H9 (cell line): ENCODE measurements at regions not wholly inside any gene's neighbourhood (a gene's known extent, or its start where the extent isn't known, plus 50 kb on each side); places are given as distances from the start of the nearest gene placed in this dataset.

ENCODE experiments used
- DNase-seq: peaks from one replicate; pipeline ENCODE4 v3.0.0-alpha.2; 2017
- H2AFZ ChIP-seq: one replicate; pipeline ENCODE4 v1.6.1; 2013; ENCODE audit warnings: mild to moderate bottlenecking, low read length, control low read depth, moderate library complexity
- H2AK5ac ChIP-seq: 2 replicates; pipeline ENCODE4 v1.6.1; 2013; ENCODE audit warnings: low read length, control low read depth, mixed read lengths; ENCODE audit not compliant: insufficient read length
- H2BK120ac ChIP-seq: one replicate; pipeline ENCODE4 v1.6.1; 2013; ENCODE audit warnings: low read depth, mild to moderate bottlenecking, low read length, control low read depth, inconsistent platforms; ENCODE audit not compliant: poor library complexity, severe bottlenecking
- H2BK12ac ChIP-seq: 2 replicates; pipeline ENCODE4 v1.6.1; 2013; ENCODE audit warnings: low read length, control low read depth, mixed read lengths, low read depth; ENCODE audit not compliant: insufficient read length
- H2BK15ac ChIP-seq: 2 replicates; pipeline ENCODE4 v1.6.1; 2013; ENCODE audit warnings: low read depth, low read length, control low read depth
- H2BK20ac ChIP-seq: one replicate; pipeline ENCODE4 v1.6.1; 2013; ENCODE audit warnings: low read depth, mild to moderate bottlenecking, low read length, control low read depth, inconsistent platforms; ENCODE audit not compliant: poor library complexity, severe bottlenecking
- H2BK5ac ChIP-seq: 2 replicates; pipeline ENCODE4 v1.6.1; 2013; ENCODE audit warnings: low read length, control low read depth, mixed read lengths; ENCODE audit not compliant: insufficient read length
- H3K14ac ChIP-seq: 2 replicates; pipeline ENCODE4 v1.6.1; 2013; ENCODE audit warnings: low read length, control low read depth; ENCODE audit not compliant: insufficient read depth
- H3K18ac ChIP-seq: 2 replicates; pipeline ENCODE4 v1.6.1; 2013; ENCODE audit warnings: low read depth, mild to moderate bottlenecking, mixed read lengths, low read length, control low read depth; ENCODE audit not compliant: insufficient read length
- H3K23ac ChIP-seq: 2 replicates; pipeline ENCODE4 v1.6.1; 2013; ENCODE audit warnings: low read length, control low read depth, mixed read lengths, low read depth; ENCODE audit not compliant: insufficient read length
- H3K23me2 ChIP-seq: 2 replicates; pipeline ENCODE4 v1.6.1; 2013; ENCODE audit warnings: low read depth, mild to moderate bottlenecking, mixed read lengths, low read length, control low read depth; ENCODE audit not compliant: insufficient read length, poor library complexity, severe bottlenecking
- H3K27ac ChIP-seq: 2 replicates; pipeline ENCODE4 v1.5.1; 2013; ENCODE audit warnings: low read length, control low read depth, mixed read lengths, low read depth; ENCODE audit not compliant: insufficient read length
- H3K27me3 ChIP-seq: 2 replicates; pipeline ENCODE4 v1.6.1; 2013; ENCODE audit warnings: low read length, control low read depth, inconsistent platforms; ENCODE audit not compliant: insufficient read depth
- H3K4ac ChIP-seq: 2 replicates; pipeline ENCODE4 v1.6.1; 2013; ENCODE audit warnings: low read depth, mild to moderate bottlenecking, control low read depth, inconsistent platforms, low read length, moderate library complexity
- H3K4me1 ChIP-seq: 2 replicates; pipeline ENCODE4 v1.6.1; 2013; ENCODE audit warnings: low read length, control low read depth, inconsistent platforms; ENCODE audit not compliant: insufficient read depth
- H3K4me2 ChIP-seq: 2 replicates; pipeline ENCODE4 v1.6.1; 2013; ENCODE audit warnings: low read length, control low read depth, mixed read lengths; ENCODE audit not compliant: insufficient read length, insufficient read depth
- H3K56ac ChIP-seq: 2 replicates; pipeline ENCODE4 v1.6.1; 2013; ENCODE audit warnings: low read depth, mild to moderate bottlenecking, mixed read lengths, low read length, control low read depth; ENCODE audit not compliant: insufficient read length
- H3K79me1 ChIP-seq: 2 replicates; pipeline ENCODE4 v1.6.1; 2013; ENCODE audit warnings: low read depth, mild to moderate bottlenecking, moderate library complexity, low read length, control low read depth, inconsistent platforms; ENCODE audit not compliant: insufficient read depth, poor library complexity, severe bottlenecking
- H3K79me2 ChIP-seq: 2 replicates; pipeline ENCODE4 v1.6.1; 2013; ENCODE audit warnings: low read length, control low read depth, inconsistent platforms; ENCODE audit not compliant: insufficient read depth
- H3K9ac ChIP-seq: 2 replicates; pipeline ENCODE4 v1.6.1; 2013; ENCODE audit warnings: low read length, control low read depth, mixed read lengths; ENCODE audit not compliant: insufficient read length; ENCODE audit errors: extremely low read depth
- H3K9me3 ChIP-seq: one replicate; pipeline ENCODE4 v1.6.1; 2013; ENCODE audit warnings: low read depth, low read length, inconsistent platforms; ENCODE audit not compliant: control insufficient read depth
- H3T11ph ChIP-seq: one replicate; pipeline ENCODE4 v1.6.1; 2013; ENCODE audit warnings: mild to moderate bottlenecking, low read length, control low read depth, inconsistent platforms
- H4K20me1 ChIP-seq: one replicate; pipeline ENCODE4 v1.6.1; 2013; ENCODE audit not compliant: control insufficient read depth, insufficient read length, insufficient read depth
- H4K5ac ChIP-seq: 2 replicates; pipeline ENCODE4 v1.6.1; 2013; ENCODE audit warnings: low read depth, mild to moderate bottlenecking, mixed read lengths, low read length, control low read depth; ENCODE audit not compliant: insufficient read length
- H4K8ac ChIP-seq: replicated peaks from 2 replicates; pipeline ENCODE4 v1.6.1; 2013; ENCODE audit warnings: low read length, control low read depth, mixed read lengths, low read depth; ENCODE audit not compliant: insufficient read length
- H4K91ac ChIP-seq: 2 replicates; pipeline ENCODE4 v1.6.1; 2013; ENCODE audit warnings: low read depth, mild to moderate bottlenecking, moderate library complexity, mixed read lengths, low read length, control low read depth; ENCODE audit not compliant: insufficient read length
- H3K27ac Mint-ChIP-seq, 3 experiments: 2 replicates in 2 of 3; 3 replicates in 1 of 3; pipeline ENCODE4 v1.8.0; 2020 to 2021; ENCODE audit warnings: mixed read lengths in 3 of 3, mild to moderate bottlenecking in 1 of 3, moderate library complexity in 1 of 3
- H3K27me3 Mint-ChIP-seq: 2 replicates; pipeline ENCODE4 v1.8.0; 2021; ENCODE audit warnings: low read depth, mild to moderate bottlenecking, moderate library complexity, mixed read lengths
- H3K36me3 Mint-ChIP-seq, 3 experiments: 2 replicates in 2 of 3; 3 replicates in 1 of 3; pipeline ENCODE4 v1.8.0; 2020 to 2021; ENCODE audit warnings: low read depth in 3 of 3, mixed read lengths in 3 of 3; ENCODE audit not compliant: insufficient read depth in 1 of 3
- H3K4me1 Mint-ChIP-seq, 2 experiments: 2 replicates each; pipeline ENCODE4 v1.8.0; 2020; ENCODE audit warnings: mixed read lengths in 2 of 2
- H3K4me3 Mint-ChIP-seq, 2 experiments: 2 replicates in 1 of 2; 3 replicates in 1 of 2; pipeline ENCODE4 v1.8.0; 2020 to 2021; ENCODE audit warnings: mild to moderate bottlenecking in 2 of 2, mixed read lengths in 2 of 2, moderate library complexity in 1 of 2
- H3K9me3 Mint-ChIP-seq, 2 experiments: 2 replicates in 1 of 2; 3 replicates in 1 of 2; pipeline ENCODE4 v1.8.0; 2020; ENCODE audit warnings: mild to moderate bottlenecking in 2 of 2, mixed read lengths in 2 of 2, moderate library complexity in 1 of 2
- CTCF ChIP-seq: fragments of 200-600 bp; sonication (generic); conservative IDR thresholded peaks from 3 replicates; pipeline ENCODE4 v1.8.0; 2021; ENCODE audit warnings: antibody characterized with exemption, mild to moderate bottlenecking
- WGBS: extraction: QIAGEN DNeasy Blood & Tissue Kit; methylation state at CpG from one replicate; pipeline ENCODE4 v1.1.7; 2013; ENCODE audit warnings: missing lambda C conversion rate, low lambda C conversion rate, mixed read lengths; ENCODE audit not compliant: insufficient read length; ENCODE audit errors: extremely low coverage; 5-methylcytosine and 5-hydroxymethylcytosine counted together

- H4K91ac ChIP-seq = no peak overlapping the region
- DNase-seq = no peak
- no peaks in the 10 kb centered on the region for H3K36me3 Mint-ChIP-seq
These were observed 90.4 kb downstream of the ADAMTS1 start for GRCh38 chr21:26754853-26755252.

More at GRCh38 chr21:26754853-26755252, 90.4 kb downstream of the ADAMTS1 start:
- Mint-ChIP-seq H3K27me3 (no peaks in the 10 kb centered on the region), H3K4me1 (no peaks in the 10 kb centered on the region), H3K4me3 (no peak overlapping the region), H3K9me3 (no peaks in the 10 kb centered on the region), H3K27ac (no peak overlapping the region)
- Histone ChIP-seq H2BK5ac (no peak overlapping the region), H3K4ac (no peak overlapping the region), H2BK20ac (no peak overlapping the region), H3K27me3 (no peaks in the 10 kb centered on the region), H3K23me2 (no peaks in the 10 kb centered on the region), H3K79me2 (no peaks in the 10 kb centered on the region), H2AK5ac (no peak overlapping the region), H2AFZ (no peak overlapping the region), H3K4me1 (no peaks in the 10 kb centered on the region), H3K27ac (no peak overlapping the region), H3T11ph (no peak overlapping the region), H3K14ac (no peak overlapping the region), H3K9me3 (no peaks in the 10 kb centered on the region), H3K9ac (no peak overlapping the region), H2BK12ac (no peak overlapping the region), H4K8ac (no peak overlapping the region), H3K18ac (no peak overlapping the region), H3K23ac (no peak overlapping the region), H3K79me1 (no peaks in the 10 kb centered on the region), H3K4me2 (no peak overlapping the region), H3K56ac (no peak overlapping the region), H4K20me1 (no peaks in the 10 kb centered on the region), H2BK120ac (no peak overlapping the region), H2BK15ac (no peak overlapping the region), H4K5ac (no peak overlapping the region)
- WGBS = no CpG with 5 or more reads among the region's 2 CpGs
- no peak for TF ChIP-seq CTCF
